HCT116 (cell line): ENCODE measurements at regions not wholly inside any gene's neighbourhood (a gene's known extent, or its start where the extent isn't known, plus 50 kb on each side); places are given as distances from the start of the nearest gene placed in this dataset.

Source experiments
- ATAC-seq: fragments of 200-7000 bp; cut with Tn5 transposase; 2 replicates; pipeline ENCODE4 v1.9.1; 2020; ENCODE audit warnings: mild to moderate bottlenecking, moderate library complexity
- BruUV-seq: library from RNA; stranded (reverse); fragments of 400-500 nt; replicated peaks from 2 replicates; lab custom pipeline; 2021; lab: Mats Ljungman, UMichigan
- CTCF ChIA-PET: fragments of 300-600 bp; sonication (Branson Sonifier 250); formaldehyde crosslinking; loops from one replicate; lab custom pipeline; 2021; ENCODE audit warnings: antibody characterized with exemption; lab: Charles Lee
- POLR2A ChIA-PET: fragments of 300-600, 350-600 bp; sonication (Branson Sonifier 250); formaldehyde crosslinking; loops from one replicate; lab custom pipeline; 2021; ENCODE audit warnings: antibody characterized with exemption; lab: Charles Lee
- RAD21 ChIA-PET, 2 experiments: fragments of 300-600 bp; sonication (Branson Sonifier 250); formaldehyde crosslinking; loops; one replicate each; lab custom pipeline; 2023; ENCODE audit warnings: low total read pairs in 2 of 2; ENCODE audit not compliant: uncharacterized antibody in 2 of 2, unreplicated experiment in 2 of 2, low non-redundant PET in 1 of 2; lab: Charles Lee
- DNase-seq: peaks from one replicate; pipeline ENCODE4 v3.0.0-alpha.2; 2010; ENCODE audit warnings: low read depth, low spot score
- H2AFZ ChIP-seq: fragments of 200-600 bp; shearing (Covaris generic), sonication (generic); 2 replicates; pipeline ENCODE4 v1.6.1; 2017; ENCODE audit warnings: low read depth, mixed run types, mixed read lengths, antibody characterized with exemption, low read length; ENCODE audit not compliant: poor library complexity, severe bottlenecking
- H3K27ac ChIP-seq: 2 replicates; pipeline ENCODE4 v1.5.1; 2012; ENCODE audit warnings: low read depth, low read length
- H3K27me3 ChIP-seq: fragments of 200-600 bp; sonication (generic); 2 replicates; pipeline ENCODE4 v1.6.1; 2016; ENCODE audit warnings: mixed run types, low read length, mixed read lengths; ENCODE audit not compliant: insufficient read depth
- H3K36me3 ChIP-seq, 2 experiments: fragments of 200-500 bp in 1 of 2; fragments of 200-600 bp in 1 of 2; sonication (Bioruptor generic) in 1 of 2; sonication (generic) in 1 of 2; 2 replicates each; pipeline versions ENCODE4 v1.5.1 to v1.6.1; 2014 to 2016; ENCODE audit warnings: low read length in 2 of 2, inconsistent platforms in 1 of 2, mixed read lengths in 1 of 2, mixed run types in 1 of 2; ENCODE audit not compliant: insufficient read depth in 2 of 2, control insufficient read depth in 1 of 2
- H3K4me1 ChIP-seq, 2 experiments: fragments of 200-600 bp in 1 of 2; sonication (generic) in 1 of 2; 2 replicates each; pipeline versions ENCODE4 v1.5.1 to v1.6.1; 2012 to 2017; ENCODE audit warnings: low read length in 2 of 2, inconsistent platforms in 1 of 2, mild to moderate bottlenecking in 1 of 2, mixed read lengths in 1 of 2, mixed run types in 1 of 2, moderate library complexity in 1 of 2; ENCODE audit not compliant: insufficient read depth in 2 of 2, control insufficient read depth in 1 of 2
- H3K4me2 ChIP-seq: fragments of 200-600 bp; sonication (generic); 2 replicates; pipeline ENCODE4 v1.6.1; 2017; ENCODE audit warnings: mixed run types, low read length, mixed read lengths
- H3K4me3 ChIP-seq, 2 experiments: fragments of 200-600 bp in 1 of 2; sonication (generic) in 1 of 2; replicated peaks in 1 of 2; 2 replicates each; pipeline ENCODE4 v1.5.1; 2011 to 2016; ENCODE audit warnings: low read length in 2 of 2, control low read depth in 1 of 2, low read depth in 1 of 2, mild to moderate bottlenecking in 1 of 2, mixed read lengths in 1 of 2, mixed run types in 1 of 2
- H3K79me2 ChIP-seq: fragments of 200-600 bp; sonication (generic); 2 replicates; pipeline ENCODE4 v1.6.1; 2017; ENCODE audit warnings: mild to moderate bottlenecking, mixed run types, low read length, moderate library complexity, mixed read lengths; ENCODE audit not compliant: insufficient read depth
- H3K9ac ChIP-seq: fragments of 200-600 bp; sonication (generic); 2 replicates; pipeline ENCODE4 v1.6.1; 2016; ENCODE audit warnings: low read length, mixed read lengths
- H3K9me2 ChIP-seq: fragments of 200-600 bp; sonication (generic), shearing (Covaris generic); 2 replicates; pipeline ENCODE4 v1.6.1; 2017; ENCODE audit warnings: mixed run types, mild to moderate bottlenecking, moderate library complexity; ENCODE audit not compliant: insufficient read depth
- H3K9me3 ChIP-seq, 2 experiments: fragments of 200-500 bp in 1 of 2; fragments of 200-600 bp in 1 of 2; sonication (Bioruptor generic) in 1 of 2; sonication (generic) in 1 of 2; 2 replicates each; pipeline ENCODE4 v1.6.1; 2014 to 2017; ENCODE audit warnings: low read length in 2 of 2, mixed read lengths in 2 of 2, inconsistent platforms in 1 of 2, low read depth in 1 of 2, mild to moderate bottlenecking in 1 of 2, mixed run types in 1 of 2, moderate library complexity in 1 of 2; ENCODE audit not compliant: control insufficient read depth in 1 of 2, insufficient read depth in 1 of 2
- H4K20me1 ChIP-seq: fragments of 200-600 bp; sonication (generic), shearing (Covaris generic); 2 replicates; pipeline ENCODE4 v1.6.1; 2017; ENCODE audit warnings: mixed run types, mild to moderate bottlenecking, moderate library complexity; ENCODE audit not compliant: insufficient read depth
- CBX3 ChIP-seq: IDR thresholded peaks from 2 replicates; pipeline ENCODE4 v1.6.1; 2012; ENCODE audit warnings: low read depth
- CEBPB ChIP-seq: IDR thresholded peaks from 2 replicates; pipeline ENCODE4 v1.6.1; 2012; ENCODE audit warnings: low read depth
- CTCF ChIP-seq, 3 experiments: fragments of 200-600 bp in 1 of 3; sonication (generic) in 1 of 3; IDR thresholded peaks in 2 of 3; conservative IDR thresholded peaks in 1 of 3; 2 replicates each; pipeline ENCODE4 v1.5.1; 2012 to 2017; ENCODE audit warnings: low read depth in 2 of 3, low read length in 2 of 3, antibody characterized with exemption in 1 of 3, borderline replicate concordance in 1 of 3, control low read depth in 1 of 3, mild to moderate bottlenecking in 1 of 3, mixed read lengths in 1 of 3, mixed run types in 1 of 3, moderate library complexity in 1 of 3; ENCODE audit not compliant: insufficient read depth in 1 of 3
- ELF1 ChIP-seq: IDR thresholded peaks from 2 replicates; pipeline ENCODE4 v1.6.1; 2012; ENCODE audit warnings: low read depth, borderline replicate concordance
- EZH2phosphoT487 ChIP-seq: fragments of 200-600 bp; IDR thresholded peaks from 2 replicates; pipeline ENCODE4 v1.6.1; 2018; ENCODE audit warnings: antibody characterized with exemption, borderline replicate concordance
- FOSL1 ChIP-seq: IDR thresholded peaks from 2 replicates; pipeline ENCODE4 v1.6.1; 2012; ENCODE audit warnings: low read depth
- JUND ChIP-seq: IDR thresholded peaks from 2 replicates; pipeline ENCODE4 v1.6.1; 2012
- POLR2A ChIP-seq: IDR thresholded peaks from 2 replicates; pipeline ENCODE4 v1.7.0; 2011; ENCODE audit warnings: borderline replicate concordance; ENCODE audit not compliant: insufficient read depth, insufficient read length; ENCODE audit errors: extremely low read depth
- POLR2AphosphoS5 ChIP-seq: IDR thresholded peaks from 2 replicates; pipeline ENCODE4 v1.6.1; 2011; ENCODE audit warnings: mild to moderate bottlenecking, low read depth, low read length, moderate library complexity
- SIN3A ChIP-seq: IDR thresholded peaks from 2 replicates; pipeline ENCODE4 v1.6.1; 2012; ENCODE audit warnings: low read depth
- SP1 ChIP-seq: IDR thresholded peaks from 2 replicates; pipeline ENCODE4 v1.6.1; 2012; ENCODE audit warnings: low read depth
- TCF7L2 ChIP-seq: IDR thresholded peaks from 2 replicates; pipeline ENCODE4 v1.7.0; 2011; ENCODE audit warnings: borderline replicate concordance, inconsistent platforms; ENCODE audit not compliant: insufficient read depth, insufficient read length; ENCODE audit errors: extremely low read depth
- ZFX ChIP-seq: fragments of 450-650 bp; IDR thresholded peaks from 2 replicates; pipeline ENCODE4 v1.6.1; 2017
- ZNF274 ChIP-seq: fragments of 200-500 bp; sonication (Bioruptor generic); IDR thresholded peaks from 2 replicates; pipeline ENCODE4 v1.6.1; 2014; ENCODE audit warnings: mild to moderate bottlenecking, low read depth, low read length, inconsistent platforms
- intact Hi-C: fragments of 100-400 bp; cut with micrococcal nuclease; formaldehyde crosslinking; loops from 2 replicates; pipeline ENCODE4 v1.10.0; 2022

- TF ChIP-seq CTCF (IDR thresholded peaks at IDR 0.05 in 2 of 3, conservative IDR thresholded peaks at IDR 0.05 in 1 of 3; ENCODE audit: borderline replicate concordance in 1 of 3, insufficient read depth in 1 of 3, low read depth in 2 of 3, low read length in 2 of 3), result no peak
Measured at GRCh38 chr7:70997261-70997660, 134.7 kb upstream of the GALNT17 start (continued).

DNA sequence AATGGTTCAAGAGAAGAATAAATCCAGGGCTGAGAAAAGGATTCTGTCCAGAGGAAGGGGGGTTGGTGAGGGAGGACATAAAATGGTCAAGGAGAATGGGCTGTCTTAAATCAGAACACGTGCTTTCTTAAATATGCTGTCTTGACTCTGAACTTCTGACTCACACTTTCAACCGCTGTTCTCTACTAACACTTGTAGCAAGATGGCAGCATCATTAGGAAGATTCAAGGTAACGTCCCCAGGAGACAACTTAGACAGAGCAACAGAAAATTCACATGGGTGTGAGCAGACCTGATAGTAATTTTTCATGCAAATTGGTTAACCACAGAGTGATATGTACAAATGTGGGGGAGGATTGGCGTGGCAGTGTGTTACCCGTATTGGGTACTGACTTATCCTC is 126.8 kb upstream of the GALNT17 start:
- Histone ChIP-seq H3K4me2 (no peak overlapping the region), H3K9me2 (no peaks in the 10 kb centered on the region), H3K27ac (no peak overlapping the region), H3K79me2 (no peaks in the 10 kb centered on the region), H3K9me3 (peaks cover 4 to 18% of the 10 kb centered on the region in 2 experiments; a peak in 2 of 4 replicates), H3K36me3 (no peaks in the 10 kb centered on the region), H4K20me1 (no peaks in the 10 kb centered on the region), H3K4me3 (no peak overlapping the region), H3K27me3 (no peaks in the 10 kb centered on the region), H2AFZ (no peak overlapping the region), H3K4me1 (no peaks in the 10 kb centered on the region), H3K9ac (no peak overlapping the region)
- intact Hi-C loops, result no loop called here
- CTCF ChIA-PET, result no interaction called here
- no TSS peak for BruUV-seq
- DNase-seq (no peak), ATAC-seq (no peak)
- RAD21 ChIA-PET, result no interaction called here
- POLR2A ChIA-PET, result no interaction called here
- TF ChIP-seq CEBPB, result no peak
- TF ChIP-seq POLR2AphosphoS5, result no peak
- no peak for TF ChIP-seq ZNF274
- no peak for TF ChIP-seq SP1
- TF ChIP-seq JUND, result no peak
- no peak for TF ChIP-seq ELF1
- no peak for TF ChIP-seq SIN3A
- TF ChIP-seq CBX3, result no peak
- TF ChIP-seq POLR2A, result no peak
- TF ChIP-seq EZH2phosphoT487, result no peak
- no peak for TF ChIP-seq FOSL1
- no peak for TF ChIP-seq ZFX
- TF ChIP-seq TCF7L2, result no peak
